GM23338 (cell line): ENCODE measurements at regions not wholly inside any gene's neighbourhood (a gene's known extent, or its start where the extent isn't known, plus 50 kb on each side); places are given as distances from the start of the nearest gene placed in this dataset.

ENCODE experiments used
- CREB1 ChIP-seq: fragments of 250-450 bp; sonication (Bioruptor Pico); IDR thresholded peaks from 2 replicates; pipeline ENCODE4 v1.5.0; 2020; ENCODE audit warnings: low read depth, mild to moderate bottlenecking, moderate library complexity
- EZH2 ChIP-seq: fragments of 200-600 bp; sonication (generic); IDR thresholded peaks from one replicate; pipeline ENCODE4 v1.8.0; 2017; ENCODE audit warnings: antibody characterized with exemption, mild to moderate bottlenecking, low read depth; ENCODE audit not compliant: unreplicated experiment
- JUNB ChIP-seq: IDR thresholded peaks from one replicate; pipeline ENCODE4 v1.6.1; 2016; ENCODE audit warnings: antibody characterized with exemption; ENCODE audit not compliant: unreplicated experiment
- POLR2AphosphoS5 ChIP-seq: IDR thresholded peaks from 2 replicates; pipeline ENCODE4 v1.6.1; 2016; ENCODE audit warnings: antibody characterized with exemption, low read depth
- ZNF114 ChIP-seq: fragments of 250-450 bp; sonication (Bioruptor Pico); IDR thresholded peaks from 2 replicates; pipeline ENCODE4 v1.5.0; 2020; ENCODE audit warnings: mild to moderate bottlenecking, moderate library complexity
- ZNF331 ChIP-seq: fragments of 250-450 bp; sonication (Bioruptor Pico); IDR thresholded peaks from 2 replicates; pipeline ENCODE4 v1.5.0; 2020; ENCODE audit warnings: low read depth, mild to moderate bottlenecking, moderate library complexity
- TF ChIP-seq, protein P1 (sequence below): fragments of 250-450 bp; sonication (Bioruptor Pico); IDR thresholded peaks from 2 replicates; pipeline ENCODE4 v1.5.0; 2020; ENCODE audit warnings: mild to moderate bottlenecking, moderate library complexity
- TF ChIP-seq, protein P2 (sequence below), 2 experiments: fragments of 200-600 bp in 1 of 2; sonication (generic) in 1 of 2; conservative IDR thresholded peaks; 2 replicates each; pipeline versions ENCODE4 v1.5.1 to v1.6.1; 2016 to 2017; ENCODE audit warnings: antibody characterized with exemption in 2 of 2, low read depth in 2 of 2, mild to moderate bottlenecking in 2 of 2, moderate library complexity in 1 of 2
- TF ChIP-seq, protein P3 (sequence below): IDR thresholded peaks from one replicate; pipeline ENCODE4 v1.6.1; 2018; ENCODE audit warnings: antibody characterized with exemption; ENCODE audit not compliant: unreplicated experiment

DNA sequence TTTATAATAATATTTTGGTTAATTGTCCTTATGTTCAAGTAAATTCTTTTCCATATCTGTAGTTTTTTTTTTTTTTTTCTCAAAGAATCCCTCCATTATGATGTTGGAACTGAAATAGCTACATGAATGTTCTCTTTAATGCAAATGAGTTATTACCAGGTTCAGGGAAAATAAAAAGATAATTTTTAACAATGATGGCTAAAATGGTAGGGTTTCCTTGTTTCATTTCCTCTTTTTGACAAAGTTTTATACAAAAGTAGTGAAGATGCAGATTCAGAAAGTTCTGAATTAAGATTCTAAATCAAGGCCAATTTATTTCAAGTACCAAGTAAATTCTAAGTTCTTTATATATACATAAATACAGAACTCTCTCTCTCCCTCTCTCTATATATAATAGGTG lies 779.0 kb upstream of the INTU start (continued):
- TF ChIP-seq, protein P1, sequence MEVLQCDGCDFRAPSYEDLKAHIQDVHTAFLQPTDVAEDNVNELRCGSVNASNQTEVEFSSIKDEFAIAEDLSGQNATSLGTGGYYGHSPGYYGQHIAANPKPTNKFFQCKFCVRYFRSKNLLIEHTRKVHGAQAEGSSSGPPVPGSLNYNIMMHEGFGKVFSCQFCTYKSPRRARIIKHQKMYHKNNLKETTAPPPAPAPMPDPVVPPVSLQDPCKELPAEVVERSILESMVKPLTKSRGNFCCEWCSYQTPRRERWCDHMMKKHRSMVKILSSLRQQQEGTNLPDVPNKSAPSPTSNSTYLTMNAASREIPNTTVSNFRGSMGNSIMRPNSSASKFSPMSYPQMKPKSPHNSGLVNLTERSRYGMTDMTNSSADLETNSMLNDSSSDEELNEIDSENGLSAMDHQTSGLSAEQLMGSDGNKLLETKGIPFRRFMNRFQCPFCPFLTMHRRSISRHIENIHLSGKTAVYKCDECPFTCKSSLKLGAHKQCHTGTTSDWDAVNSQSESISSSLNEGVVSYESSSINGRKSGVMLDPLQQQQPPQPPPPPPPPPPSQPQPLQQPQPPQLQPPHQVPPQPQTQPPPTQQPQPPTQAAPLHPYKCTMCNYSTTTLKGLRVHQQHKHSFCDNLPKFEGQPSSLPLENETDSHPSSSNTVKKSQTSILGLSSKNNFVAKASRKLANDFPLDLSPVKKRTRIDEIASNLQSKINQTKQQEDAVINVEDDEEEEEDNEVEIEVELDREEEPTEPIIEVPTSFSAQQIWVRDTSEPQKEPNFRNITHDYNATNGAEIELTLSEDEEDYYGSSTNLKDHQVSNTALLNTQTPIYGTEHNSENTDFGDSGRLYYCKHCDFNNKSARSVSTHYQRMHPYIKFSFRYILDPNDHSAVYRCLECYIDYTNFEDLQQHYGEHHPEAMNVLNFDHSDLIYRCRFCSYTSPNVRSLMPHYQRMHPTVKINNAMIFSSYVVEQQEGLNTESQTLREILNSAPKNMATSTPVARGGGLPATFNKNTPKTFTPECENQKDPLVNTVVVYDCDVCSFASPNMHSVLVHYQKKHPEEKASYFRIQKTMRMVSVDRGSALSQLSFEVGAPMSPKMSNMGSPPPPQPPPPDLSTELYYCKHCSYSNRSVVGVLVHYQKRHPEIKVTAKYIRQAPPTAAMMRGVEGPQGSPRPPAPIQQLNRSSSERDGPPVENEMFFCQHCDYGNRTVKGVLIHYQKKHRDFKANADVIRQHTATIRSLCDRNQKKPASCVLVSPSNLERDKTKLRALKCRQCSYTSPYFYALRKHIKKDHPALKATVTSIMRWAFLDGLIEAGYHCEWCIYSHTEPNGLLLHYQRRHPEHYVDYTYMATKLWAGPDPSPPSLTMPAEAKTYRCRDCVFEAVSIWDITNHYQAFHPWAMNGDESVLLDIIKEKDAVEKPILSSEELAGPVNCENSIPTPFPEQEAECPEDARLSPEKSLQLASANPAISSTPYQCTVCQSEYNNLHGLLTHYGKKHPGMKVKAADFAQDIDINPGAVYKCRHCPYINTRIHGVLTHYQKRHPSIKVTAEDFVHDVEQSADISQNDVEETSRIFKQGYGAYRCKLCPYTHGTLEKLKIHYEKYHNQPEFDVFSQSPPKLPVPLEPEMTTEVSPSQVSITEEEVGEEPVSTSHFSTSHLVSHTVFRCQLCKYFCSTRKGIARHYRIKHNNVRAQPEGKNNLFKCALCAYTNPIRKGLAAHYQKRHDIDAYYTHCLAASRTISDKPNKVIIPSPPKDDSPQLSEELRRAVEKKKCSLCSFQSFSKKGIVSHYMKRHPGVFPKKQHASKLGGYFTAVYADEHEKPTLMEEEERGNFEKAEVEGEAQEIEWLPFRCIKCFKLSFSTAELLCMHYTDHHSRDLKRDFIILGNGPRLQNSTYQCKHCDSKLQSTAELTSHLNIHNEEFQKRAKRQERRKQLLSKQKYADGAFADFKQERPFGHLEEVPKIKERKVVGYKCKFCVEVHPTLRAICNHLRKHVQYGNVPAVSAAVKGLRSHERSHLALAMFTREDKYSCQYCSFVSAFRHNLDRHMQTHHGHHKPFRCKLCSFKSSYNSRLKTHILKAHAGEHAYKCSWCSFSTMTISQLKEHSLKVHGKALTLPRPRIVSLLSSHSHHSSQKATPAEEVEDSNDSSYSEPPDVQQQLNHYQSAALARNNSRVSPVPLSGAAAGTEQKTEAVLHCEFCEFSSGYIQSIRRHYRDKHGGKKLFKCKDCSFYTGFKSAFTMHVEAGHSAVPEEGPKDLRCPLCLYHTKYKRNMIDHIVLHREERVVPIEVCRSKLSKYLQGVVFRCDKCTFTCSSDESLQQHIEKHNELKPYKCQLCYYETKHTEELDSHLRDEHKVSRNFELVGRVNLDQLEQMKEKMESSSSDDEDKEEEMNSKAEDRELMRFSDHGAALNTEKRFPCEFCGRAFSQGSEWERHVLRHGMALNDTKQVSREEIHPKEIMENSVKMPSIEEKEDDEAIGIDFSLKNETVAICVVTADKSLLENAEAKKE (CRISPR knock-in tag), result no peak
- no peak for TF ChIP-seq CREB1 (CRISPR knock-in tag)
- TF ChIP-seq ZNF114 (CRISPR knock-in tag), result no peak
- no peak for TF ChIP-seq EZH2
- no peak for TF ChIP-seq ZNF331 (CRISPR knock-in tag)
- no peak for TF ChIP-seq POLR2AphosphoS5
- TF ChIP-seq JUNB, result no peak
- TF ChIP-seq, protein P2, sequence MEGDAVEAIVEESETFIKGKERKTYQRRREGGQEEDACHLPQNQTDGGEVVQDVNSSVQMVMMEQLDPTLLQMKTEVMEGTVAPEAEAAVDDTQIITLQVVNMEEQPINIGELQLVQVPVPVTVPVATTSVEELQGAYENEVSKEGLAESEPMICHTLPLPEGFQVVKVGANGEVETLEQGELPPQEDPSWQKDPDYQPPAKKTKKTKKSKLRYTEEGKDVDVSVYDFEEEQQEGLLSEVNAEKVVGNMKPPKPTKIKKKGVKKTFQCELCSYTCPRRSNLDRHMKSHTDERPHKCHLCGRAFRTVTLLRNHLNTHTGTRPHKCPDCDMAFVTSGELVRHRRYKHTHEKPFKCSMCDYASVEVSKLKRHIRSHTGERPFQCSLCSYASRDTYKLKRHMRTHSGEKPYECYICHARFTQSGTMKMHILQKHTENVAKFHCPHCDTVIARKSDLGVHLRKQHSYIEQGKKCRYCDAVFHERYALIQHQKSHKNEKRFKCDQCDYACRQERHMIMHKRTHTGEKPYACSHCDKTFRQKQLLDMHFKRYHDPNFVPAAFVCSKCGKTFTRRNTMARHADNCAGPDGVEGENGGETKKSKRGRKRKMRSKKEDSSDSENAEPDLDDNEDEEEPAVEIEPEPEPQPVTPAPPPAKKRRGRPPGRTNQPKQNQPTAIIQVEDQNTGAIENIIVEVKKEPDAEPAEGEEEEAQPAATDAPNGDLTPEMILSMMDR (conservative IDR thresholded peaks at IDR 0.05; ENCODE audit: low read depth in 2 of 2), result no peak
- TF ChIP-seq, protein P3, sequence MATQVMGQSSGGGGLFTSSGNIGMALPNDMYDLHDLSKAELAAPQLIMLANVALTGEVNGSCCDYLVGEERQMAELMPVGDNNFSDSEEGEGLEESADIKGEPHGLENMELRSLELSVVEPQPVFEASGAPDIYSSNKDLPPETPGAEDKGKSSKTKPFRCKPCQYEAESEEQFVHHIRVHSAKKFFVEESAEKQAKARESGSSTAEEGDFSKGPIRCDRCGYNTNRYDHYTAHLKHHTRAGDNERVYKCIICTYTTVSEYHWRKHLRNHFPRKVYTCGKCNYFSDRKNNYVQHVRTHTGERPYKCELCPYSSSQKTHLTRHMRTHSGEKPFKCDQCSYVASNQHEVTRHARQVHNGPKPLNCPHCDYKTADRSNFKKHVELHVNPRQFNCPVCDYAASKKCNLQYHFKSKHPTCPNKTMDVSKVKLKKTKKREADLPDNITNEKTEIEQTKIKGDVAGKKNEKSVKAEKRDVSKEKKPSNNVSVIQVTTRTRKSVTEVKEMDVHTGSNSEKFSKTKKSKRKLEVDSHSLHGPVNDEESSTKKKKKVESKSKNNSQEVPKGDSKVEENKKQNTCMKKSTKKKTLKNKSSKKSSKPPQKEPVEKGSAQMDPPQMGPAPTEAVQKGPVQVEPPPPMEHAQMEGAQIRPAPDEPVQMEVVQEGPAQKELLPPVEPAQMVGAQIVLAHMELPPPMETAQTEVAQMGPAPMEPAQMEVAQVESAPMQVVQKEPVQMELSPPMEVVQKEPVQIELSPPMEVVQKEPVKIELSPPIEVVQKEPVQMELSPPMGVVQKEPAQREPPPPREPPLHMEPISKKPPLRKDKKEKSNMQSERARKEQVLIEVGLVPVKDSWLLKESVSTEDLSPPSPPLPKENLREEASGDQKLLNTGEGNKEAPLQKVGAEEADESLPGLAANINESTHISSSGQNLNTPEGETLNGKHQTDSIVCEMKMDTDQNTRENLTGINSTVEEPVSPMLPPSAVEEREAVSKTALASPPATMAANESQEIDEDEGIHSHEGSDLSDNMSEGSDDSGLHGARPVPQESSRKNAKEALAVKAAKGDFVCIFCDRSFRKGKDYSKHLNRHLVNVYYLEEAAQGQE, result no peak
